ENCODE measurements at regions not wholly inside any gene's neighbourhood (a gene's known extent, or its start where the extent isn't known, plus 50 kb on each side); places are given as distances from the start of the nearest gene placed in this dataset.

DNA sequence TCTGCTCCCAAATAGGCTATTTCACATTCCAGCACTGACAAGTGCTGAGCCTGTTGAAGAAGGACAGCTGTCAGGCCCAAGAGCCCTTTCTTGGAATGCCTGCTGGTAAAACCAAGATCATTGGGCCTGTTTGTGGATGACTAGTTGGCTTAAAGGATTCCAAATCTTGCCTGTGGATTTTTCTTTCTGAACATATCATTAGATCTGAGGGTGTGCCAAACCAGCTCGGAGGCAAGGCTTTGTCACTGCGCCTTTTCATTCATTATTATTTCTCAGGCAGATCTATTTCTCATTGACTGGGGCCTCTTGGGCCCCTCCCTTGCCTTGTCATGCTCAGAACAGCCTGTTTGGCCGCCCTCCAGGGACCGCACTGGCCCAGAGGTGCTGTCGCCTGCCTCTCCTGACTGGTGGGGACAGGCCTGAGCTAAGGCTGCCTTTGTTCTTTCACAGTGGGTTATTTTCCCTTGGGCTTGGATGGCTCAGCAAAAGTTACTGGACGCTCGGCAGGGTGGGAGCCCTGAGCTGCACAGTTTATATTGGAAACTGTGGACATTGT is 222.7 kb upstream of the SESN3 start:
- H3K4me1 Mint-ChIP-seq (ENCODE audit: low read depth): no peaks in the 10 kb centered on the region
- no peaks in the 10 kb centered on the region for H3K4me1 ChIP-seq (ENCODE audit: insufficient read depth, low read length)
- H3K9me3 ChIP-seq (ENCODE audit: control insufficient read depth in 1 of 2, insufficient read depth in 1 of 2, low read length in 2 of 2): no peaks in the 10 kb centered on the region
- H3K4me3 Mint-ChIP-seq: no peak overlapping the region
- TF ChIP-seq CTCF (IDR thresholded peaks at IDR 0.05): no peak
- ChIA-PET POLR2A (no interaction called here), CTCF (no interaction called here)
- no peaks in the 10 kb centered on the region for H3K9me3 Mint-ChIP-seq
- no peaks in the 10 kb centered on the region for H3K36me3 Mint-ChIP-seq (ENCODE audit: low read depth)
- no peaks in the 10 kb centered on the region for H3K27me3 ChIP-seq (ENCODE audit: control insufficient read depth in 1 of 2, insufficient read depth in 2 of 2, low read length in 2 of 2)
- no peak overlapping the region for H3K27ac ChIP-seq (ENCODE audit: low read depth in 1 of 2, low read length in 2 of 2)
- H3K27ac Mint-ChIP-seq: no peak overlapping the region
- ATAC-seq (ENCODE audit: poor library complexity): no peak
- no peaks in the 10 kb centered on the region for H3K27me3 Mint-ChIP-seq
- H3K36me3 ChIP-seq (ENCODE audit: insufficient read depth, low read length): no peaks in the 10 kb centered on the region
- H3K4me3 ChIP-seq (ENCODE audit: low read length): no peak overlapping the region
- intact Hi-C loops (cut with DNase I, micrococcal nuclease): no loop called here
- no peak for DNase-seq

GRCh38 chr11:95451682-95452081 is 220.7 kb upstream of the SESN3 start:
- POLR2A ChIA-PET: interaction anchor here (0.9 kb wide), 1 partner anchor 257 kb away, joined by 3 read pairs; no protein-coding TSS in a partner anchor
- intact Hi-C loops (cut with DNase I, micrococcal nuclease): no loop called here

GRCh38 chr11:95451261-95451660 is 220.3 kb upstream of the SESN3 start:
- CTCF ChIA-PET: no interaction called here
- no peaks in the 10 kb centered on the region for H3K4me1 Mint-ChIP-seq (ENCODE audit: low read depth)
- no peak for ATAC-seq (ENCODE audit: poor library complexity)
- Histone ChIP-seq H3K36me3 (ENCODE audit: insufficient read depth, low read length) (no peaks in the 10 kb centered on the region), H3K27ac (ENCODE audit: low read depth in 1 of 2, low read length in 2 of 2) (no peak overlapping the region), H3K4me1 (ENCODE audit: insufficient read depth, low read length) (no peaks in the 10 kb centered on the region), H3K9me3 (ENCODE audit: control insufficient read depth in 1 of 2, insufficient read depth in 1 of 2, low read length in 2 of 2) (no peaks in the 10 kb centered on the region), H3K27me3 (ENCODE audit: control insufficient read depth in 1 of 2, insufficient read depth in 2 of 2, low read length in 2 of 2) (no peaks in the 10 kb centered on the region), H3K4me3 (ENCODE audit: low read length) (no peak overlapping the region)
- H3K27ac Mint-ChIP-seq: no peak overlapping the region
- POLR2A ChIA-PET: interaction anchor here (0.9 kb wide), 1 partner anchor 257 kb away, joined by 3 read pairs; no protein-coding TSS in a partner anchor
- no peaks in the 10 kb centered on the region for H3K36me3 Mint-ChIP-seq (ENCODE audit: low read depth)
- DNase-seq: no peak
- intact Hi-C loops (cut with DNase I, micrococcal nuclease): no loop called here
- no peaks in the 10 kb centered on the region for H3K9me3 Mint-ChIP-seq
- H3K4me3 Mint-ChIP-seq: no peak overlapping the region
- H3K27me3 Mint-ChIP-seq: no peaks in the 10 kb centered on the region
- TF ChIP-seq CTCF (IDR thresholded peaks at IDR 0.05): no peak

More at GRCh38 chr11:95451682-95452081, 220.7 kb upstream of the SESN3 start:
- CTCF ChIA-PET: no interaction called here
- Histone ChIP-seq H3K36me3 (ENCODE audit: insufficient read depth, low read length) (no peaks in the 10 kb centered on the region), H3K27ac (ENCODE audit: low read depth in 1 of 2, low read length in 2 of 2) (no peak overlapping the region), H3K4me1 (ENCODE audit: insufficient read depth, low read length) (no peaks in the 10 kb centered on the region), H3K9me3 (ENCODE audit: control insufficient read depth in 1 of 2, insufficient read depth in 1 of 2, low read length in 2 of 2) (no peaks in the 10 kb centered on the region), H3K27me3 (ENCODE audit: control insufficient read depth in 1 of 2, insufficient read depth in 2 of 2, low read length in 2 of 2) (no peaks in the 10 kb centered on the region), H3K4me3 (ENCODE audit: low read length) (no peak overlapping the region)
- H3K27me3 Mint-ChIP-seq: no peaks in the 10 kb centered on the region
- H3K4me3 Mint-ChIP-seq: no peak overlapping the region
- no peaks in the 10 kb centered on the region for H3K9me3 Mint-ChIP-seq
- H3K36me3 Mint-ChIP-seq (ENCODE audit: low read depth): no peaks in the 10 kb centered on the region
- TF ChIP-seq CTCF (IDR thresholded peaks at IDR 0.05): no peak
- ATAC-seq (ENCODE audit: poor library complexity): no peak
- no peak for DNase-seq
- H3K27ac Mint-ChIP-seq: no peak overlapping the region
- no peaks in the 10 kb centered on the region for H3K4me1 Mint-ChIP-seq (ENCODE audit: low read depth)
